ENCODE measurements at regions not wholly inside any gene's neighbourhood (a gene's known extent, or its start where the extent isn't known, plus 50 kb on each side); places are given as distances from the start of the nearest gene placed in this dataset.
"Not testable (repeated sequence)": the region's sequence is repeated elsewhere in the genome, so short reads cannot be mapped to it uniquely, and the experiment has no call there.

- Histone ChIP-seq H3K36me3 (no peaks in the 10 kb centered on the region), H3K4me1 (peaks cover 4% of the 10 kb centered on the region), H3K27ac (no peak overlapping the region), H3K4me3 (no peak overlapping the region), H3K9me3 (peaks cover 4% of the 10 kb centered on the region), H3K27me3 (no peaks in the 10 kb centered on the region)
- DNase-seq (no peak), ATAC-seq (no peak)
- no peak for TF ChIP-seq CTCF (IDR thresholded peaks at IDR 0.05)
- intact Hi-C loops (cut with DNase I) = no loop called here
Observed at GRCh38 chr5:94102849-94103248, 361.4 kb upstream of the POU5F2 start.

GRCh38 chr5:94097384-94097783 lies 356.0 kb upstream of the POU5F2 start:
- H3K27ac ChIP-seq; H3K9me3 ChIP-seq; intact Hi-C loops (cut with DNase I); ATAC-seq; H3K4me3 ChIP-seq; H3K36me3 ChIP-seq; H3K27me3 ChIP-seq; DNase-seq; H3K4me1 ChIP-seq: not testable (repeated sequence)

- DNase-seq (no peak), ATAC-seq (no peak)
- Histone ChIP-seq H3K36me3 (no peaks in the 10 kb centered on the region), H3K27ac (no peak overlapping the region), H3K4me1 (no peaks in the 10 kb centered on the region), H3K9me3 (no peaks in the 10 kb centered on the region), H3K4me3 (no peak overlapping the region), H3K27me3 (no peaks in the 10 kb centered on the region)
- TF ChIP-seq CTCF (IDR thresholded peaks at IDR 0.05) = no peak
- intact Hi-C loops (cut with DNase I) = no loop called here
Observed at GRCh38 chr5:94094793-94095441, 353.5 kb upstream of the POU5F2 start.

- DNase-seq (no peak), ATAC-seq (no peak)
- no peaks in the 10 kb centered on the region for H3K4me1 ChIP-seq
- no peak overlapping the region for H3K27ac ChIP-seq
- no peak for TF ChIP-seq CTCF (IDR thresholded peaks at IDR 0.05)
- H3K9me3 ChIP-seq = no peaks in the 10 kb centered on the region
- intact Hi-C loops (cut with DNase I) = no loop called here
- H3K4me3 ChIP-seq = no peak overlapping the region
- no peaks in the 10 kb centered on the region for H3K27me3 ChIP-seq
- no peaks in the 10 kb centered on the region for H3K36me3 ChIP-seq
Observed at GRCh38 chr5:94093300-94093699, 351.9 kb upstream of the POU5F2 start.

- H3K4me3 ChIP-seq = not testable (repeated sequence)
Observed at GRCh38 chr5:94086635-94087034, 345.2 kb upstream of the POU5F2 start.

GRCh38 chr5:94086194-94086593 lies 344.8 kb upstream of the POU5F2 start:
- peaks cover 5% of the 10 kb centered on the region for H3K4me1 ChIP-seq
- ATAC-seq (no peak), DNase-seq (no peak)
- no peak overlapping the region for H3K4me3 ChIP-seq
- no peaks in the 10 kb centered on the region for H3K27me3 ChIP-seq
- intact Hi-C loops (cut with DNase I) = no loop called here
- TF ChIP-seq CTCF (IDR thresholded peaks at IDR 0.05) = no peak
- no peaks in the 10 kb centered on the region for H3K36me3 ChIP-seq
- H3K27ac ChIP-seq = no peak overlapping the region
- H3K9me3 ChIP-seq = no peaks in the 10 kb centered on the region

More at GRCh38 chr5:94086635-94087034, 345.2 kb upstream of the POU5F2 start:
- H3K27ac ChIP-seq; intact Hi-C loops (cut with DNase I); H3K4me1 ChIP-seq; DNase-seq; H3K27me3 ChIP-seq; H3K9me3 ChIP-seq; H3K36me3 ChIP-seq; ATAC-seq: not testable (repeated sequence)
- TF ChIP-seq CTCF (IDR thresholded peaks at IDR 0.05) = peak; percentile 14

Data from upper lobe of right lung (tissue), 1 donor.